ENCODE measurements at regions not wholly inside any gene's neighbourhood (a gene's known extent, or its start where the extent isn't known, plus 50 kb on each side); places are given as distances from the start of the nearest gene placed in this dataset.

GRCh38 chr13:39279077-39279476 lies 240.8 kb downstream of the NHLRC3 start:
- no peak for TF ChIP-seq CTCF (IDR thresholded peaks at IDR 0.05)
- no peak for TF ChIP-seq POLR2A (IDR thresholded peaks at IDR 0.05)
- no peak for DNase-seq (ENCODE audit: low spot score in 2 of 2)
- WGBS, 2 donors: 78 to 85% methylated on average over 2 of the region's 2 CpGs
- no peak overlapping the region for H3K4me3 ChIP-seq (ENCODE audit: low read depth, poor library complexity, severe bottlenecking)
- intact Hi-C loops (cut with DNase I; ENCODE audit: low total_unique reads): loop anchor here (10.0 kb wide), 1 partner anchor 336 kb away; no protein-coding TSS in a partner anchor

DNA sequence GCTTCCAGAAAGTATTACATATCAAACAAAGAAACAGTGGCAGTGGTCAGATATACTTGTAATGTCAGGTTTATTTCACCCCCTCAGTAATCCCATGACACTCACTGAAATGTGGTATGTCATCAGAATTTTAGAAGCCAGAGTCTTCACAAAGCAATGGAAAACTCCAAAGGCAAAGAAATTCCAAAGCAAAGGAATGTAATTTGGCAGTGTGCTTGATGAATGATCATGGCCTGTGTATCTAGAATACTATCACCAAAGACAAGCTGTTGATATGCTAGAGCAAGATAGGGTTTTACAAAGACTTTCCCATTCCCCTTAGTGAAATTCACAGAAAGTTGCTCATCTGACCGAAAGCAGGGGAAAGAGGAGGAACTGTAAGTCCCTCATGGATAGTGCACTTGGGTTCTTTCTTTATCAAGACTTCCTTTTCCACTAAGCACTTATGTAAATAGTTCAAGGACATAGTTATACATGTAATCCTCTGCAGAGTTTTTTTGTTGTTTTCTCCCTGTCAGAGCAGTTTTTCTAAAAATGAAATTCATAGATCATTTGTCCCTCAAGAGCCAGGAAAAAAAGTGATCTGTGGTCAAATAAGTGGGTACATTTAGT lies 243.4 kb downstream of the NHLRC3 start:
- H3K4me3 ChIP-seq (ENCODE audit: low read depth, poor library complexity, severe bottlenecking): no peak overlapping the region
- TF ChIP-seq CTCF (IDR thresholded peaks at IDR 0.05): no peak
- TF ChIP-seq POLR2A (IDR thresholded peaks at IDR 0.05): no peak
- no peak for DNase-seq (ENCODE audit: low spot score in 2 of 2)
- intact Hi-C loops (cut with DNase I; ENCODE audit: low total_unique reads): no loop called here
- 74 to 76% methylated on average over 1 of the region's 1 CpG for whole genome bisulfite sequencing, 2 donors

GRCh38 chr13:39282400-39282972 lies 244.2 kb downstream of the NHLRC3 start:
- intact Hi-C loops (cut with DNase I; ENCODE audit: low total_unique reads): no loop called here
- WGBS, 2 donors: 80 to 93% methylated on average over 4 of the region's 4 CpGs
- no peak for TF ChIP-seq CTCF (IDR thresholded peaks at IDR 0.05)
- TF ChIP-seq POLR2A (IDR thresholded peaks at IDR 0.05): no peak
- DNase-seq (ENCODE audit: low spot score in 2 of 2): no peak
- no peak overlapping the region for H3K4me3 ChIP-seq (ENCODE audit: low read depth, poor library complexity, severe bottlenecking)

- no peak for DNase-seq (ENCODE audit: low spot score in 2 of 2)
- intact Hi-C loops (cut with DNase I; ENCODE audit: low total_unique reads): no loop called here
- H3K4me3 ChIP-seq (ENCODE audit: low read depth, poor library complexity, severe bottlenecking): no peak overlapping the region
- TF ChIP-seq POLR2A (IDR thresholded peaks at IDR 0.05) (no peak), CTCF (IDR thresholded peaks at IDR 0.05) (no peak)
- WGBS, 2 donors: 74 to 88% methylated on average over 1 of the region's 1 CpG
These were observed 244.8 kb downstream of the NHLRC3 start for GRCh38 chr13:39283072-39283471.

- TF ChIP-seq CTCF (IDR thresholded peaks at IDR 0.05) (no peak), POLR2A (IDR thresholded peaks at IDR 0.05) (no peak)
- intact Hi-C loops (cut with DNase I; ENCODE audit: low total_unique reads): no loop called here
- no peak for DNase-seq (ENCODE audit: low spot score in 2 of 2)
- no peak overlapping the region for H3K4me3 ChIP-seq (ENCODE audit: low read depth, poor library complexity, severe bottlenecking)
- WGBS, 2 donors: 87 to 95% methylated on average over 8 of the region's 8 CpGs
These were observed 246.6 kb downstream of the NHLRC3 start for GRCh38 chr13:39284801-39285388.
